GM18502 (cell line): ENCODE measurements at regions not wholly inside any gene's neighbourhood (a gene's known extent, or its start where the extent isn't known, plus 50 kb on each side); places are given as distances from the start of the nearest gene placed in this dataset.

Source experiments
- ATAC-seq: cut with Tn5 transposase; IDR thresholded peaks from one replicate; pipeline ENCODE4 v1.9.1; 2021; ENCODE audit warnings: mild to moderate bottlenecking; ENCODE audit not compliant: unreplicated experiment, poor library complexity

GRCh38 chr5:2131196-2131595 lies 248.5 kb upstream of the IRX4 start:
- ATAC-seq = no peak

DNA sequence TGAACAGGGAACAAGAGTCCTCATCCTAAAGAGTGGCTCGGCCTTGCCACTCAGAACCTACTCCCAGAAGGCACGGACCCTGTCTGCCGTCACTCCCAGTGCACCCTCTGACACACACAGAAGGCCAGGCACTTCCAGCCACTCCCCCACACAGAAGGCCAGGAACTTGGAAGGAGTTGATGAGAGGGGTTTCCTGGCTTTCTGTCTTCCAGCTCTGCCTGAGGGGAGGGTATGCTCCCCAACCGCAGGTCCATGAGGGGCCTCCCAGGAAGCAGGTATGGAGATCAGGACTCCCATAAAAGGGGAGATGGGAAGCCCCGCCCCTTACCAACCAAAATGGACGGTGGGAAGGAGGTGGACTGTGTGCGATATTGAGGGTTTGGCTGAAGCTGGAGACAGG lies 247.6 kb upstream of the IRX4 start:
- ATAC-seq = no peak

DNA sequence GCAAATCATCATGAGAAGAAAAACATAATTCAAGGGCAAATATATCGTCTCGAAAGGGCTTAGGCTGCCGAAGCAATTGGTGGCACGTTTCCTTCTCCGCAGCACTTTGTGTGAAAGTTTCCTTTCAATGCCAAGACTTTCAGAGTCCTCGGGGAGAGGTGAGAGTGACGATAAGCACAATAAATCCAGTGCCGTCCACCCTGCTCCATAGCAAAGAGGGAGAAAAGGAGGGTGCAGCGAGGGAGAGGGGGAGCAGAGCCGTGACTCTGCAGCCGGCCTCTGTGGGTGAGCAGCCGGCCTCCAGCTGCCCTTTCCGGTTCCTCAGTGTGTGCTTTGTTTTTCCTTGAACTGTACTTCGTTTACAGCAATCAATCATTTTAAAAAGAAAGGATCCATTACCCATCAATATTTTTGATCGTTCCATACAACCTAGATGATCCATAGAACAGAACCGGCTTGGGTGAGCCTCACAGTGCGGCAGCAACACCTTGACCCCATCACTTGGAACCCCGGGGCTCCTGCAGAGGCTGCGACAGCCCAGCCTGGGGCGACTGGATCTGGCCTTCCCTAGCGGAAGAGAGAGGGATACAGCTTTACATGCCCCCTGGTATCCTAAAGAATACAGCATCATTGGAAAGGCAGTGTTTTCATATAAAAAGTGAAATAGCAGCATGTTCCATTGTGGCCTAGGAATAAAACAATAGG lies 247.0 kb upstream of the IRX4 start:
- no peak for ATAC-seq

- ATAC-seq = no peak
These were observed 246.1 kb upstream of the IRX4 start for GRCh38 chr5:2128686-2129355.

DNA sequence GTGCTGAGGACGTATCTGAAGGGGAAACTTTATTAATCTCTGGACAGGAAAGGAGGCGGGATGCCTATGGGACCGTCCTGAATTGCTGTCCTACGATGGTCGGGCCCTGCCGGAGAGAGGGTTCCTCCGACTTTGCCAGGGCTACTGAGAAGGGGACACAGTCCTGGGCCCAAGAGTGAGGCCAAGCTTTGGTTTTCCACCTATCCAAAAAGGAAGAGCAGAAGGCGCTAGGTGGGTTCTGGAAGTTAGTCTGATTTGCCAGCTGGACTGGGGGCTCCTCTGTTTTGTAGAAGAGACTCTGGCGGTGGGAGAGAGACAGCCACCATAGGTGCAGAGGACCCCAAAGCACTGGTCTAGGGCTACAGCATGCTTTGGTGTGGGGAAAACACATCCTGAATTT lies 243.8 kb upstream of the IRX4 start:
- ATAC-seq = no peak

GRCh38 chr5:2125901-2126265 lies 243.2 kb upstream of the IRX4 start:
- no peak for ATAC-seq

DNA sequence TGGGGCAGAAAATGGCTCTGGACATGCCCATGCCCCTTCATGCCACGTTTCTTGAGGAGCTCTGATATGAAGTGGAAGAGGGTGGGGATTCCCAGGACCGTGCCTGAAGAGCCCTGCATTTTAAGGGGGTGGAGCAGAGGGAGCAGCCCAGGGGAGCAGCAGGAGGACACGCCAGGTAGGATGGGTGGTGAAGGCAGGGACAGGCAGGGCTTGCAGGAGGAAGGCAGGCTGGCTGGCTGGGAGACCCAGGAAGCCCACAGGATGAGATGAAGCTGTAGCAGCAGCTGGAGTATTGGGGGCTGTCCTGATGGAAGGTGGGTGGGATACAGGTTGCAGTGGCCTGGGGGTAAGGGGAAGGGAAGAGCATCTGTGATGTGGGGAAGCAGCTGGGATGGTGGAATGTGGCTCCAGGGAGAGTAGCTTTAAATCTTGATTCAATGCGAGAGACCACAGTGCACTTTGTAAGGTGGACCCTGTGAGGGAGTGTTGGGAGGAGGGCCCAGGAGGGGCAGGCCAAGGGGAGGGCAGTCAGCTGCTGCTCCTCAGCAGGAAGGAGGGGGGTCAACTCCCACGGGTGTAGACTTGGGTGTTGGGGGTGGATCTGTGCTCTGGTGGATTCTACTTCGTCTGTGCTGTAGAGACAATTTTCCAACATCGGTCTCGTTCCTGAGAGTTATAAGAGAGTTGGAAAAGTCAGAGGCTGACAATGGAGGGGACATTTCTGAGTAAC lies 242.6 kb upstream of the IRX4 start:
- no peak for ATAC-seq

GRCh38 chr5:2124434-2125170 lies 241.9 kb upstream of the IRX4 start:
- no peak for ATAC-seq

DNA sequence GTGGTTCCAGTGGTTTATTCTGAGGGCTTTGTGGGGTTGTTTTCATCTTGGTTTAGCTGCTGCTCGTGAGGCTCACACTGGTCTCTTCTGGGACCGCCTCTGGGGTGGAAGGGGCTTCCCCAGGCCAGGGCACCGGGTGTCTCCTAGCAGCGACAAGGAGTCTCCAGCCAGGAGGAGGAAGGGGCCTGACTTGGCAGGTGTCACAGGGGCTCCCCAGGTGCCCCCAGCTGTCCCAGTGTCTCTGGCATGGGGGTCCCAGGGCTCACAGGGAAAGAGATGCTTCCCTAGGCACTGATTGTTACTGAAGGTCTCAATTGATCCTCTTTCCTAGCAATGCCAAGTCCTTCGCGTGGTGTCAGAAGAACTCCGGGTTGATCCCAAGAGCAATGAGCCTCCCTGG lies 241.1 kb upstream of the IRX4 start:
- no peak for ATAC-seq

DNA sequence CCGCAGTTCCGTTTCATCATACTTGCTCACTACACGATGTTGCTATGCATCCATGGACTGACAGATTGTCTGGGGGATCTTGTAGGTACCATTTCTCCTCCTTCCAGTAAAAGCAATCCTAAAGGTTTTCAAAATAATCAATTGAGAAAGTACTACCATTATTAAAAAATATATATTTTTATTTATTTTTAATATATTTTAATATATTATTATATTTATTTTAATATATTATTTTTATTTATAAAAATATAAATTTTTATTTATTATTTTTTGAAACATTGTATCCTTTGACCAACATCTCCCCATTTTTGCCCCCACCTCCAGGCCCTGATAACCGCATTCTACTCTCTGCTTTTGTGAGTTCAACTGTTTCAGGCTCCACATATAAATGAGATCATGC lies 237.6 kb upstream of the IRX4 start:
- no peak for ATAC-seq

DNA sequence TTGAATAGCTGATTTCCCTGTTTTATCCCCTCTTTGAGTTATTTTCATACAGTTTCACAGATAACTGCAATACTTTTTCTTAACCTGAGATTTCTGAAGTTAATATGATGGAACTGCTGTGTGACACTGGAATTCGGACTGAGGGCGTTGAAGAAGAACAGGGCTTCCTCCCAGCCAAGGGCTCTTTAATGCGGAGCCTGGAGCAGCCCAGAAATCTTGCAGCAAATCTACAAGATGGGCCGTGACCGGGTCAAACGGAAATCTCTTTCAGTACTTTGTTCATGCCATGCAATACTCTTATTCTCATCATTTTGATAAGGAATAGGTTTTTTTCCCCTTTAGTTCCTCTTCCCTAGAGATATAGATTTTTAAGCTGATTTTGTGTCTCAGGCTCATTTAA lies 236.8 kb upstream of the IRX4 start:
- ATAC-seq = no peak

- no peak for ATAC-seq
These were observed 230.8 kb upstream of the IRX4 start for GRCh38 chr5:2113348-2114131.

DNA sequence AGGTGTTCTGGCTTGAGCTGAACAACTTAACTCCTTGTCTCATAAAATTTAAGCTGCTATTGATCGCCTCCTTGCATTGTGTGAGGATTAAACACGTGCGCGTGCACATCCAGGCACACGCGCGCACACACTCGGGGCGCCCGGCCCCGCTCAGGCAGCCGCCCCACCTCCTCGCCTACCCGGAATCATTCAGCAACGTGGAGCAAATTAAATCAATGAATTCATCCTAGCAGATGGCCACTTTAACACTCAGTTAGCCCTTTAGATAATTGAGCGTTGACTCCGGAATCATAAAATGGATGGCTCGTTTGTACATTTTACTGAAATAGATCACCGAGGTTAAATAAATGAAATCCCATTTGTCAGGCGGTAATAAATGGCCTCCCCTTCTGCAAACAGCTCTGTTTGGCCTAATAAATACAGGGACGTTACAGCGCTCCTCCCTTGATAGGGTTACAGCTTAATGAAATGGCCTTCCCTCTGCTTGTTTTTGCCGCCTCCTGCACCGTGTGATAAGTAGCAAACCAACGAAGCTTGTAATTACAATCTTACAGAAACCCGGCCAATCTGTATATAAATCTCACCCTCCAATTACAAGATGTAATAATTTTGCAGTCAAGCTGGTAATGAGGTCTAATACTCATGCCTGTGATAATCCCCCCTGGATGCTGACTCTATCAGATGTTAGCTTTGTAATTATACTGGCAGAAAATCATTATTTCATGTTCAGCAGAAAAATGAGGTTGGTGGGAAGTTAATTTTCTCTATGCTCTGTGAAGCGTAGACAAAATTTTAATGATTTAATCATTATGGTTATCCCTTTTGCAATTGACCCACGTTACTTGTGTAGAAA lies 229.7 kb upstream of the IRX4 start:
- ATAC-seq = no peak

DNA sequence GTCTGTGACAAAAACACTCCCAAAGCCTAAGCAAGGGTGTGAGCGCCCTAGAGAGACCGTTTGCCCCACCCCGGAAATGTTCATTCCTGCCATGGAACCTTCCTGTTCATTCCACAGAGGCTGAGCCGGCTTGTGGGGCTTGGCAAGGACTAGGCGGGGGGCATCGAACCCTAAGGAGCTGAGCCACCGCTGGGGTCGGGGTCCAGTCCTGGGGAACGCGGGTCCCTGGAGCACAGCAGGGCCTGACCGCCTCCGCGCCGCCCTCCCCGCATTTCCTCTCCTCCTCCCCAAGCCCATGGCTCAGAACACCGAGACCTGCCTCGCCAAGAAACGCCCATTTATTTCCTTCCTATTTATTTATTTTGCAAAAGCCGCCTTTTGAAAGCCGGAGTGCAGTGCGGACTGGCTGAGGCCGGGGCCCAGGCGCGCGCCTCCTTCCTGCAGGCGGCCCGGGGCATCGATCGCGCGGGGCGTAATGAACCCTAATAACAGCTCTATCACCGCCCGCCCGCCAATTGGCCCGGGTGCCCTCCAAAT lies 228.9 kb upstream of the IRX4 start:
- no peak for ATAC-seq

DNA sequence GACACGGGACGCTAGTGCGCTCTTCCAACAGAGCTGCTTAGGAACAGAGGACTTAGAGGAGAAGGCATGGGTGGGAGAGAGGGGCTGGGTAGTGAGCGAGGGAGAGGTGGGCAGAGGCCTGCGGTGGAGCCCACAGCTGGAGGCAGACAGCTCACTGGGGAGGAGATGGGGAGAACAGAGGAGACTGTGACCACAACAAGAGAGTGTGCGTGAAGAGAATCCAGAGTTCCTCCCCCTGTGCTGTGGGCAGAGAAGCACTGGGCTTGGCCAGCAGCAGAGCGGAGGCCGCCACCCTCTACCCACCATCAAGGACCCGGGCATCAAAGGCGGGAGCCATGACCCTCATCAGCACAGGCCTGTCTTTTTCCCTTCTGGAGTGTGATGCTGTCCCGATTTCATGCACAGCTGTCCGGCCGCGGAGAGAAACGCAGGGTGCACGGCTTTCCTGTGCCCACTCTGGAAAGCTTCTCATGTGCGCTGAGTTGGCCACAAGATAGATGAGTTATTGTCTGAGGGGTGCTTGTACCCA lies 228.3 kb upstream of the IRX4 start:
- no peak for ATAC-seq

GRCh38 chr5:2110137-2110933 lies 227.6 kb upstream of the IRX4 start:
- no peak for ATAC-seq

DNA sequence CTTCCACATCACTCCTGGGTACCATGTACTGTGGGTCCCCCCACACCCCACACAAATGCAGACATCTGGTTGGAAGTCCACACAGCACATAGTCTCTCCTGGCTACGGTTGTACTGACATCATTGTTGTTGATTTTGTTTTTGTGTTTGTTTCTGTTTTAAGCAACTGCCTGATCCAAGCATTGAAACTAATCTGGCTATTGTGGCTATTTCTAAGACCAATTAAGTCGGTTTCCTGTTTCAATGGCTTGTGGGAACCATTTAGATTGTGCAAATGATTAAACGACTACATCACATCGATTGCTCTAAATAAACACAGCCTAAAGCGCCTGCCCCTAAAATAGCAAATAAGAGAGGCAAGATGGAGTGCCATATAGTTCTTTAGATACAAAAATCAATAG lies 226.8 kb upstream of the IRX4 start:
- no peak for ATAC-seq

GRCh38 chr5:2106721-2107120 lies 224.0 kb upstream of the IRX4 start:
- ATAC-seq = no peak
